Activated CD4-positive, alpha-beta T cell treated with anti-CD3 and anti-CD28 coated beads, Interleukin-2, amount 50 U/mL, for 16 hours (primary cell): ENCODE measurements at regions not wholly inside any gene's neighbourhood (a gene's known extent, or its start where the extent isn't known, plus 50 kb on each side); places are given as distances from the start of the nearest gene placed in this dataset.
"Not testable (repeated sequence)": the region's sequence is repeated elsewhere in the genome, so short reads cannot be mapped to it uniquely, and the experiment has no call there.

Experiments
- DNase-seq: peaks from one replicate; pipeline ENCODE4 v3.0.0-alpha.2; 2020

GRCh38 chr13:22789916-22790315 lies 390.9 kb upstream of the SGCG start:
- DNase-seq: no peak

- DNase-seq: no peak
Observed at GRCh38 chr13:22793598-22794134, 387.1 kb upstream of the SGCG start.

- DNase-seq: no peak
Observed at GRCh38 chr13:22800526-22801401, 380.0 kb upstream of the SGCG start.

DNA sequence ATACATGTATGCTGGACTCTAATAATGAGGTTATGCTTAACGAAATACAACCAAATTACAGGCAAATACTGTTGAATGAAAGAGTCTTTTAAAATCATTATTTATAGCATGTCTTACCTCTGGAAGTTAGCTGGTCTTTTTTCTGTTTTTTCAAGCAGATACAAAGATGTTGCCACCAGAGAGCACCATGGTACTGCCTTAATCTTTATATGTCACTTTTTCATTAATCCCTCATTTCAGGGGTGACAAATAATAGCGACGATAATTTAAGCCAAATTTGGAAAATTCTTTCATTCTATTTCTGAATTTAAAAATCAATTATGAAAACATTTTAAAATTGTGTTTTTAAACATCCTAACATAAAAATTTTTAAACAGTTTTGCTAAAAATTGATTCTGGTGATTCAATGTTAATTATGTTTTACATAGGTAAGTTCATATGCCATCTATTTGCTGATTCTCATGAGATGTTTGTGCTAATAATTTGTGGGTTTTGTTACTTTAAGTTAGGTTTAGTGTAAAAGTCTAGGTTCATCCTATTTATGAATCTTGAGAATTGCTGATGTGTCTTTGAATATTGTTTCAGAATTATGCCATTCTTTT lies 379.3 kb upstream of the SGCG start:
- no peak for DNase-seq

- no peak for DNase-seq
Observed at GRCh38 chr13:22812793-22813192, 368.0 kb upstream of the SGCG start.

- DNase-seq: not testable (repeated sequence)
Observed at GRCh38 chr13:22813531-22814377, 367.0 kb upstream of the SGCG start.

- not testable (repeated sequence) for DNase-seq
Observed at GRCh38 chr13:22814433-22814832, 366.3 kb upstream of the SGCG start.

- no peak for DNase-seq
Observed at GRCh38 chr13:22821589-22821988, 359.2 kb upstream of the SGCG start.

DNA sequence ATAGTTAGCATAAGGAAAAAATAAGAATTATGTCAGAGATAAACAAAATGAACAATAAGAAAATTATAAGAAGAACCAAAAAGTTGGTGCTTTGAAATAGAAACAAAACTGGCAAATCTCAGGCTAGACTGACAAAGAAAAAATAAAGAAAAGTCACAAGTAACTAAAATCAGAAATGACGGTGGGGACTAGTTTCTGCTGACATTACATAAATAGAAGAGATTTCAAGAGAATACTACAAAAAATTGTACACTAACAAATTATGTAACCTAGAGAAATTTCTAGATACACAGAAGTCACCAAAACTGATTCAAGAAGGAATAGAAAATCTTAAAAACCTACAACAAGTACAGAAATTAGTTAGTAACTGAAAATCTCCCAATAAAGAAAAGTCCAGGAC lies 355.6 kb upstream of the SGCG start:
- DNase-seq: no peak

DNA sequence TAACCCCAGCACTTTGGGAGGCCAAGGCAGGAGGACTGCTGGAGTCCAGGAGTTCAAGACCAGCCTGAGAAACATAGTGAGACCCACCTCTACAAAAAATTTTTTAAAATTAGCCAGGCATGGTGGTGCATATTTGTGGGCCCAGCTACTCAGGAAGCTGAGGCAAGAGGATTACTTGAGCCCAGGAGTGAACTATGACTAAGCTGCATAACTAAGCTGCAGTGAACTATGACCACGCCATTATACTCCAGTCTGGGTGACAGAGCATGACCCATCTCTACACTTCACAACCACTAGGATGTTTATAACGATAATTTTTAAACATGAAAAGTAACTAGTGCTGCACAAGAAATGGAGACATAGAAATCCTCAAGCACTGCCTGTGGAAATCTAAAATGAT lies 352.7 kb upstream of the SGCG start:
- DNase-seq: no peak

GRCh38 chr13:22836475-22836874 lies 344.3 kb upstream of the SGCG start:
- DNase-seq: no peak

- no peak for DNase-seq
Observed at GRCh38 chr13:22837980-22838647, 342.7 kb upstream of the SGCG start.

DNA sequence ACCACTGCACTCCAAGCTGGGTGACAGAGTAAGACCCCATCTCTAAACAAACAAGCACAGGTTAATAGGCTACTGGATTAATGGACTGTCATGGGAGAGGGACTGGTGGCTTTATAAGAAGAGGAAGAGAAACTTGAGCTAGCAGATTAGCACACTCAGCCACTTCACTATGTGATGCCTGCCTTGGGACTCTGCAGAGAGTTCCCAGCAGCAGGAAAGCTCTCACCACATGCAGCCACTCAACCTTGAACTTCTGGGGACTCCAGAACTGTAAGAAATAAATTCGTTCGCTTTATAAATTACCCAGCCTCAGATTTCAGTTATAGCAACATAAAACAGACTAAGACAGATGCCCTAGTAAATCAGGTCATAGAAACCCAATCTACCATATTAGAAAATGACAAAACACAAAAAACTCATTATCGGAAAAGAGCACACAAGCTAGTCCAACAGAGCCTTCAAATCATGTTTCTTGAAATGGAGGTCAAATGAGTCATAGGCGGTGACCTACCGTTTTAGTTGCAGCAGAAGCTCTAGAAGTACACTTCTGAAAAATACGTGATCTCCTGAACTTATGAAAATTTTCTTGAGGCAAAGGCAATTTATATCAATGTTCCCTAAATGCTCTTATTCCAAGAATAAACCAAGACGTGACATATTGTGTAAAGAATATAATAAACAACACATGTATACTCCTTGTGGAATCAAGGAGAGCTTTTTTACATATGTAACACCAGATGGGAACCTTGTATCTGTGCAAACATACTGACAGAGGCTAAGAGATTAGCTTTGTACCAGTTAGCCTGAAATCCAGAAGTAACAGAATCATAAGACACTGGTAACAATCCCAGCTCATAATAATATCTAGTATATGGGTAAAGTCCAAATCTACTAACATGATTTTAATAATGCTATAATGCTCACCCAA lies 340.9 kb upstream of the SGCG start:
- DNase-seq: no peak

DNA sequence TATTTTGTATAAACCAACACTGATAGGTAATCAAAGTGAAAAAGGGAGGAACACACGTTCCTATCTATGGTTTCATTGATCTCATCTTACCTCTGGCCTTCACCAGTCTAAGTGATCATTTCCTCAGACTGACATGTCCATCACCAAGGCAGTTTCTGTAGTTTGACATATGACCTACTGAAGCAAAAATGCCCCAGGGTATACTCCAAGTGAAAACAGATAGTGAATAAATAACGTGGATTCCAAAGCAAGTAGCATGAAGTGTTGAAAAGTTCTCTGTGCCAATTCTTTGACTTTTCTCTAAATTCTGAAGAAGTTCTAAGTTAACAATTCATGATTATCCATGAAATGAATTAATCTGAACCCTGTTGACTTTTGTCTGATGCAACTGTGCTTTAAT lies 334.2 kb upstream of the SGCG start:
- DNase-seq: no peak

GRCh38 chr13:22848539-22849052 lies 332.2 kb upstream of the SGCG start:
- DNase-seq: no peak

- no peak for DNase-seq
Observed at GRCh38 chr13:22855926-22856325, 324.9 kb upstream of the SGCG start.

DNA sequence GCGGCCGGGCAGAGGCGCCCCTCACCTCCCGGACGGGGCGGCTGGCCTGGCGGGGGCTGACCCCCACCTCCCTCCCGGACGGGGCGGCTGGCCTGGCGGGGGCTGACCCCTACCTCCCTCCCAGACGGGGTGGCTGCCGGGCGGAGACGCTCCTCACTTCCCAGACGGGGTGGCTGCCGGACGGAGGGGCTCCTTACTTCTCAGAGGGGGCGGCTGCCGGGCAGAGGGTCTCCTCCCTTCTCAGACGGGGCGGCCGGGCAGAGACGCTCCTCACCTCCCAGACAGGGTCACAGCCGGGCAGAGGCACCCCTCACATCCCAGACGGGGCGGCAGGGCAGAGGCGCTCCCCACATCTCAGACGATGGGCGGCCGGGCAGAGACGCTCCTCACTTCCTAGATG lies 321.8 kb upstream of the SGCG start:
- DNase-seq: not testable (repeated sequence)

GRCh38 chr13:22859411-22859810 lies 321.4 kb upstream of the SGCG start:
- DNase-seq: not testable (repeated sequence)

DNA sequence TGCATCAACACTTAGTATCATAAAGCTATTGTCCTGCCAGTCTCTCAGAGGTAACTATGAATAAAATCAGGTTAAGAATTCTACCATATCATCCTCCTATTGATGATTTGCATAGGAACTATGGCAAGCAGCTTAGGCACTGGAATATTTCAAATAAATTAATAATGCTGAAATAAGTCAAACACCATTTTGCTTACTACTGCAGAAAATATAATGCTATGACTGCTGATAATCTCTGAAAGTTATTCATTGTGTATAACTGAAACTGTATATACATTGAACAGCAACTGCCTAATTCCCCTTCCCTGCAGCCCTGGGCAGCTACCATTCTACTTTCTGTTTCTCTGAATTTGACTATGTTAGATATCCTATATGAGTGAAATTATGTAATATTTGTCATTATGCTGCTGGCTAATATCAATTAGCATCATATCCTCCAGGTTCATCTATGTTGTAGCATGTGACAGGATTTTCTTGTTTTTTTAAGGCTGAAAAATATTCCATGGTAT lies 318.8 kb upstream of the SGCG start:
- DNase-seq: no peak

DNA sequence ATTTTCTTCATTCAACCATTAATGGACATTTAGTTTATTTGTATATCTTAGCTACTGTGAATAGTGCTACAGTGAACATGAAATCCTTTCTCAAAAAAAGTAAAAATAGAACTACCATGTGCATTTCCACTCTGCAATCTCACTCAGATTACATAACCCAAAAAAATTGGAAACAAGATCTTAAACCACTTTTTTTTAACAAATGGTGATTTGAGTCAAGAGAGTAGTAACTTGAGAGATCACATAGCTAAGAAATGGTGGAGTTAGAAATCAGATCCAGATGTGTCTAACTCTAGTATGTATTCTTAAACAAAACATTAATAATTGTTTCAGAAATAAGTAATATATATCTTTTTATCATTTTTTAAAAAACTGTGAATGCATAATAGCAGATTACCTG lies 318.3 kb upstream of the SGCG start:
- DNase-seq: no peak

DNA sequence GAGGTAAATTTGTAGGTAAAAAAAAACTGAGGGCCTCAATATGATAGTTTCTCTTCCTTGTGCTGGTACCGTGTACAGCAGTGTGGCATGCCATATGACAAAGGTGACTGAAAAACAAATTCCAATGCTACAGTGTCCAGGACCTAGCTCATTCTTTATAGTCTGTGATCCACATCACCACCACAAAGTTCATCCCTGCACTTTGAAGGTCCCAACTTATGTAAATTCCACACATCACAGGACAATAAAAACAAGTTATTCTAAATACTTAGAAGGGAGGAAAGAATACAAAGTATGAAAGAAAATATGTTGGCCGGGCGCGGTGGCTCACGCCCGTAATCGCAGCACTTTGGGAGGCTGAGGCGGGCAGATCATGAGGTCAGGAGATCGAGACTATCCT lies 314.6 kb upstream of the SGCG start:
- DNase-seq: no peak
